Endothelial cell of umbilical vein (primary cell): ENCODE measurements at regions not wholly inside any gene's neighbourhood (a gene's known extent, or its start where the extent isn't known, plus 50 kb on each side); places are given as distances from the start of the nearest gene placed in this dataset.

Source experiments
- BruUV-seq: library from RNA; stranded (reverse); fragments of 400-500 nt; replicated peaks from 2 replicates; lab custom pipeline; 2021; lab: Mats Ljungman, UMichigan
- CTCF ChIA-PET: fragments of 300-600, 350-600 bp; sonication (Branson Sonifier 250); formaldehyde crosslinking; loops from one replicate; lab custom pipeline; 2021; ENCODE audit warnings: antibody characterized with exemption, inconsistent platforms; lab: Charles Lee
- POLR2A ChIA-PET: fragments of 300-600, 350-600 bp; sonication (Branson Sonifier 250); formaldehyde crosslinking; loops from one replicate; lab custom pipeline; 2021; ENCODE audit warnings: antibody characterized with exemption, inconsistent platforms; lab: Charles Lee
- DNase-seq: peaks from one replicate; pipeline ENCODE4 v3.0.0-alpha.2; 2011; ENCODE audit warnings: low read depth, low spot score
- FAIRE-seq: peaks from 2 replicates; lab custom pipeline; 2011; peaks lifted over from hg19 to GRCh38; lab: Jason Lieb, UNC
- H2AFZ ChIP-seq: 2 replicates; pipeline ENCODE4 v1.6.0; 2012; ENCODE audit warnings: low read depth, low read length, control low read depth, inconsistent platforms
- H3K27ac ChIP-seq: 2 replicates; pipeline ENCODE4 v1.5.1; 2011; ENCODE audit warnings: low read depth, mild to moderate bottlenecking, control low read depth, low read length, moderate library complexity; ENCODE audit not compliant: insufficient read depth
- H3K27me3 ChIP-seq, 2 experiments: 2 replicates each; pipeline versions ENCODE4 v1.6.0 to v1.6.1; 2011; ENCODE audit warnings: low read length in 2 of 2, mixed read lengths in 1 of 2; ENCODE audit not compliant: control insufficient read depth in 2 of 2, insufficient read depth in 2 of 2
- H3K36me3 ChIP-seq, 2 experiments: 2 replicates in 1 of 2; 3 replicates in 1 of 2; pipeline ENCODE4 v1.5.1; 2011; ENCODE audit warnings: low read length in 2 of 2, mild to moderate bottlenecking in 1 of 2, moderate library complexity in 1 of 2; ENCODE audit not compliant: control insufficient read depth in 2 of 2, insufficient read depth in 2 of 2; ENCODE audit errors: extremely low read depth in 1 of 2
- H3K4me1 ChIP-seq: 3 replicates; pipeline ENCODE4 v1.5.1; 2011; ENCODE audit warnings: mild to moderate bottlenecking, low read length; ENCODE audit not compliant: control insufficient read depth, insufficient read depth; ENCODE audit errors: extremely low read depth
- H3K4me2 ChIP-seq: 2 replicates; pipeline ENCODE4 v1.6.1; 2011; ENCODE audit warnings: low read length, control low read depth, mixed read lengths; ENCODE audit not compliant: insufficient read depth
- H3K4me3 ChIP-seq, 3 experiments: fragments of 200-600 bp in 1 of 3; sonication (generic), shearing (Covaris generic) in 1 of 3; replicated peaks in 1 of 3; 2 replicates each; pipeline ENCODE4 v1.5.1; 2011 to 2016; ENCODE audit warnings: control low read depth in 3 of 3, low read length in 3 of 3, mild to moderate bottlenecking in 2 of 3, inconsistent platforms in 1 of 3, low read depth in 1 of 3, moderate library complexity in 1 of 3; ENCODE audit not compliant: insufficient read depth in 1 of 3
- H3K79me2 ChIP-seq: 2 replicates; pipeline ENCODE4 v1.6.0; 2012; ENCODE audit warnings: low read length, inconsistent platforms; ENCODE audit not compliant: control insufficient read depth, insufficient read depth
- H3K9ac ChIP-seq: replicated peaks from 2 replicates; pipeline ENCODE3; 2011; ENCODE audit warnings: low read length, control low read depth; ENCODE audit not compliant: insufficient read depth; ENCODE audit errors: extremely low read depth
- H3K9me1 ChIP-seq: replicated peaks from 3 replicates; pipeline ENCODE4 v1.6.0; 2011; ENCODE audit warnings: mild to moderate bottlenecking, low read length; ENCODE audit not compliant: control insufficient read depth, insufficient read depth; ENCODE audit errors: extremely low read depth
- H3K9me3 ChIP-seq: replicated peaks from 2 replicates; pipeline ENCODE4 v1.5.1; 2012; ENCODE audit warnings: low read length, inconsistent platforms; ENCODE audit not compliant: control insufficient read depth, insufficient read depth
- H4K20me1 ChIP-seq: replicated peaks from 2 replicates; pipeline ENCODE3; 2011; ENCODE audit warnings: mild to moderate bottlenecking, low read length; ENCODE audit not compliant: control insufficient read depth, insufficient read depth; ENCODE audit errors: extremely low read depth
- CTCF ChIP-seq, 2 donors: IDR thresholded peaks; 1 replicate in 1 of 2; 2 replicates in 1 of 2; pipeline ENCODE4 v1.5.1; 2011; ENCODE audit warnings: low read length in 2 of 2, mild to moderate bottlenecking in 2 of 2, moderate library complexity in 2 of 2, control low read depth in 1 of 2, inconsistent platforms in 1 of 2, low read depth in 1 of 2; ENCODE audit not compliant: insufficient read depth in 1 of 2; ENCODE audit errors: extremely low read depth in 1 of 2
- EZH2 ChIP-seq: IDR thresholded peaks from 2 replicates; pipeline ENCODE4 v1.6.1; 2012; ENCODE audit warnings: borderline replicate concordance, low read depth, mild to moderate bottlenecking, moderate library complexity, low read length, inconsistent platforms; ENCODE audit not compliant: severe bottlenecking
- FOS ChIP-seq: IDR thresholded peaks from 2 replicates; pipeline ENCODE4 v1.6.1; 2011; ENCODE audit warnings: mild to moderate bottlenecking, low read length, moderate library complexity, borderline replicate concordance; ENCODE audit not compliant: insufficient read depth
- GATA2 ChIP-seq: IDR thresholded peaks from 2 replicates; pipeline ENCODE4 v1.7.0; 2011; ENCODE audit warnings: low read depth, mild to moderate bottlenecking, moderate library complexity, mixed read lengths, low read length; ENCODE audit not compliant: insufficient read length, insufficient read depth
- MAX ChIP-seq: IDR thresholded peaks from 2 replicates; pipeline ENCODE4 v1.6.1; 2011; ENCODE audit not compliant: insufficient read depth, insufficient read length
- dilution Hi-C: fragments of 300-500 bp; cut with MboI; formaldehyde crosslinking; loops from one replicate; pipeline ENCODE4 v1.15.0; 2019; ENCODE audit warnings: low sequenced_read_pairs; ENCODE audit not compliant: extremely low pct_ligation_motif_present
- intact Hi-C: fragments of 100-400 bp; cut with micrococcal nuclease; formaldehyde crosslinking; loops from one replicate; pipeline ENCODE4 v1.10.0; 2022

GRCh38 chr3:117526470-117527079, 817.0 kb downstream of the TUSC7 start:
- POLR2A ChIA-PET: no interaction called here
- Histone ChIP-seq H3K9ac (no peak overlapping the region), H3K27me3 (peaks cover 0 to 3% of the 10 kb centered on the region in 2 experiments), H3K79me2 (no peaks in the 10 kb centered on the region), H4K20me1 (no peaks in the 10 kb centered on the region), H2AFZ (peak overlapping the region; percentile 21), H3K9me3 (no peaks in the 10 kb centered on the region), H3K4me1 (no peaks in the 10 kb centered on the region), H3K36me3 (no peaks in the 10 kb centered on the region), H3K4me2 (no peak overlapping the region), H3K9me1 (no peaks in the 10 kb centered on the region), H3K27ac (no peak overlapping the region), H3K4me3 (no peak overlapping the region)
- FAIRE-seq: peak; percentile 77
- dilution Hi-C loops: no loop called here
- CTCF ChIA-PET: interaction anchor here (1.0 to 5.8 kb wide), 11 partner anchors 8 to 757 kb away, joined by 3 to 91 read pairs (median 6); no protein-coding TSS in a partner anchor
- BruUV-seq: no TSS peak
- TF ChIP-seq MAX: peak; percentile 19
- no peak for TF ChIP-seq FOS
- TF ChIP-seq CTCF (IDR thresholded peaks at IDR 0.05; ENCODE audit: extremely low read depth in 1 of 2, insufficient read depth in 1 of 2, low read depth in 1 of 2, low read length in 2 of 2): peak; percentile 42 to 53
- peak; percentile 40 for DNase-seq
- intact Hi-C loops: loop anchor here (1.0 kb wide), 5 partner anchors 193 to 756 kb away; no protein-coding TSS in a partner anchor

- no peak for FAIRE-seq
- ChIA-PET CTCF (interaction anchor here (1.0 to 5.8 kb wide), 2 partner anchors 508 to 757 kb away, joined by 3 to 91 read pairs; no protein-coding TSS in a partner anchor), POLR2A (no interaction called here)
- H3K36me3 ChIP-seq: no peaks in the 10 kb centered on the region
- H4K20me1 ChIP-seq: no peaks in the 10 kb centered on the region
- dilution Hi-C loops (no loop called here), intact Hi-C loops (no loop called here)
- no peaks in the 10 kb centered on the region for H3K4me1 ChIP-seq
- H3K27ac ChIP-seq: no peak overlapping the region
- no peaks in the 10 kb centered on the region for H3K79me2 ChIP-seq
- no peak overlapping the region for H3K4me2 ChIP-seq
- no peak overlapping the region for H2AFZ ChIP-seq
- no TSS peak for BruUV-seq
- H3K9me3 ChIP-seq: no peaks in the 10 kb centered on the region
- no peak overlapping the region for H3K9ac ChIP-seq
- peaks cover 0 to 3% of the 10 kb centered on the region in 2 experiments for H3K27me3 ChIP-seq
- no peak for DNase-seq
- H3K4me3 ChIP-seq: no peak overlapping the region
- no peak for TF ChIP-seq FOS
- no peak for TF ChIP-seq EZH2
- no peak for TF ChIP-seq GATA2
- no peaks in the 10 kb centered on the region for H3K9me1 ChIP-seq
Measured at GRCh38 chr3:117527346-117527745, 817.8 kb downstream of the TUSC7 start.
